GM21825 (cell line): ENCODE measurements at regions not wholly inside any gene's neighbourhood (a gene's known extent, or its start where the extent isn't known, plus 50 kb on each side); places are given as distances from the start of the nearest gene placed in this dataset.
"Not testable (repeated sequence)": the region's sequence is repeated elsewhere in the genome, so short reads cannot be mapped to it uniquely, and the experiment has no call there.

Source experiments
- ATAC-seq: cut with Tn5 transposase; IDR thresholded peaks from one replicate; pipeline ENCODE4 v1.9.1; 2021; ENCODE audit warnings: mild to moderate bottlenecking, moderate library complexity; ENCODE audit not compliant: unreplicated experiment

DNA sequence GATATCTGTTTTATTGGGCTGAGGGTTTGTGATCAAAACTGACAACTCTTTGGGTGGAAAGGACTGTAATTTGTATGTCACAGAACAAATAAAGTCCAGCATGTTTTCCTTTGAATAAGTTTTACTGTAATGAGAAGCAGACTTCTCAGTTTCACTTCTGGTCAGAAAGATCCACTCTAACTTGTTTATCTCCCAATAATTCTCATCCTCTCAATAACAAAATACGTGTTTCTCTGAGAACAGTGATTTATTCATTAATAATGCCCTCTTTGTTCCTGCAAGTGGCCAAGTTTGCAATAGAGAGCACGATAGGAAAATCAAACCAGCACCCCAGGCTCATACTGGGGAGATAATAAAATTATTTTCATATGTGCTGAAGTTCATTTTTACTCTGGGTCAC lies 190.6 kb downstream of the CNTN3 start:
- no peak for ATAC-seq

DNA sequence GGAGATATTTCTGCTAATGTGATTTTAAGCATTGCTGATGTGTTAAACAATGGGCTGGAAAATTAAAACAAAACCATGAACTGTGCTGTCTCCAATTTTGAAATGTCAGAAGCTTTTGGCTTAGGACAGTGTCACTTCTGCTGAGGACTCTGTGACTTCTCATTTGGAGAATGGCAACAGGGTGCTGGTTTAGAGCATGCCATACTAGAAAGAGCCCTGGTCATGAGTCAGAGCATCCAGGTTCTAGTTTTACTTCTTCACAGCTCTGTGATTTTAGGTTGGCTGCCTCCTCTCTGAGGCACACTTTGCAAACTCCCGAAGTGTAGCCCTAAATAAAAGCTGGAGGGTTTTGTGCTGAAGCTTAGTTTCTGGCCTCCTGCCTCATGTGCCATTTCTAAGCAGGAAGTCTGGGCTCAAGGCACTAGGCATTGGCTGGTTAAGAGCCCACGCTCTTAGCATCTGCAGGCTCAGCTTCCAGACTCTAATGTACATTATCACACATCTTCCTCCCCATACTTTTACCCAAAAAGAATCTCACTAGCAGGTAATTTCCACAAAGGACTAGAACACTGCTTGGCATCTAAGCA lies 193.8 kb downstream of the CNTN3 start:
- ATAC-seq, result no peak

DNA sequence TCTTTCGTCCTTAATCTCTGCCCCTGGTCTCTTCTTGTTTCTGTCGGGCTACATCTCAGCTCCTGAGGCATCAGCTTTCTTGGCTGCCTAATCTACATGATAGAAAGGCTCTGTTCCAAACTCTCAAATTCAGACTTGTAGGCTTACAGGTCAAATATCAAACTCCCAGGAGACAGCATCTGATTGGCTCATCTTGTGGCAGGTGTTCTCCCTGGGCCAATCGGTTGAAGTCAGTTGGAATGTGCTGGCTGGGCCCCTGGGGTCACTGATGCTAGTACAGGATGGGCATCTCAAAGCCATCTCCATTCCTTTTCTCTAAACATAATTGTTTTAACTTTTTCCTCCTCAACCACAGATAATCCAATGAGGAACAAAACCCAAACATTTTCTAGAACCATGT lies 198.7 kb downstream of the CNTN3 start:
- no peak for ATAC-seq

DNA sequence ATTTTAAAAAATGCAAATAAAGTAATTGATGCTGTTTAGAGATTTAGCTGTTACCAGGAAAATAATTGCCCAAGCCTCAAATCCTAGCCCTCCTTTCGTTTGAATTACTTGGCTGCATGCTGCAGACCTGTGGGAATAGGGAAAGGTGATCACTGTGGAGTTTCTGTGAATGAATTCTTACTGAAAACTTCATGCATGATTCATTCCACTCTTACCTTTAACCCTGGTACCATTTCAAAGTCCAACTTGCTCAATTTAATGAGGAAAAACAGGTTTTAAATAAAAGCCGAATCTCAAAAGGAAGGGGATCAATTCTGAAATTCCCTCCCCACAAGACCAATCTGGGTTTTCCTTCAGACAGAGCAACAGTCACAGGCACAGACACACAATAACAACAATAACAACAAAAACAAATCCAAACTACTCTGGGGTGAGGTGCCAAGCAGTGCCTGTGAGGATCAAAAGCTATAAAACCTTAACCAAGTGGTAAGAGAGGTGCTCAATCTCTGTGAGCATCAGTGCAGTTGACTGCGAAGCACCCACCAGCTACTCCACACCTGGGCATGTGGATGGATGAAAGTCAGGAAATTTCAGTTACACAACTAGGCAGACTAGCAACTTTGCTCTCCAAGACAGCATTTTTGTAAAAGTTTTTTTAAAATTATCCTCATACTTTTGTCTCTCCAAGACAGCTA lies 200.8 kb downstream of the CNTN3 start:
- no peak for ATAC-seq

DNA sequence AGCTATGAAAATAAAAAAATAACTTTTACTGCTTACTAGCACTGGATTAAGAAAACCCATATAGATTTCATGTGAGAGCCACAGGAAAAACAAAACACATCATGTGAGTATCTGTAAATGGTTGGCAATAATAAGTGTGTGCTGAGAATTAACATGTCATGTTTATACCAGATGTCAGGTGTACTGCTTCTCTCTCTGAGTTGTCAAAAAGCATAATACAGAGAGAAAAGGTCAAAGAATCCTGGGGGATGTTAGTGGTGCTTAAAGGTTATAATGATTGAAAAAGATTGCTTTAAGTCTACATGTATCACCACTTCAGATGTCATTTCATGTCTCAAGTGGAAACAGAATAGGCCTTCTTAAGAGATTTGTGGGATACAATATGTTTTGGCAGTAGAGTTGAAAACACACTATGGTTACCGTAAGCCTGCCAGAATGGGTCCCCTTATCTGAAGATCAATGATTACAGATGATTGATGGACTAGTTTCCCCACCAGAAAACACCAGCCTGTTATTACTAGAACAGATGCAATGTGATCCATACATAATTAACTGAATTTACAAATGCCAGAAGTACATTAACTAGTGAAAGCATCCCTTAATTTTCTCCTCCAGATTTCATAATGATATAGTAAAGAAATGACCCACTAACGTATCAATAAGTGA lies 204.1 kb downstream of the CNTN3 start:
- ATAC-seq, result no peak

DNA sequence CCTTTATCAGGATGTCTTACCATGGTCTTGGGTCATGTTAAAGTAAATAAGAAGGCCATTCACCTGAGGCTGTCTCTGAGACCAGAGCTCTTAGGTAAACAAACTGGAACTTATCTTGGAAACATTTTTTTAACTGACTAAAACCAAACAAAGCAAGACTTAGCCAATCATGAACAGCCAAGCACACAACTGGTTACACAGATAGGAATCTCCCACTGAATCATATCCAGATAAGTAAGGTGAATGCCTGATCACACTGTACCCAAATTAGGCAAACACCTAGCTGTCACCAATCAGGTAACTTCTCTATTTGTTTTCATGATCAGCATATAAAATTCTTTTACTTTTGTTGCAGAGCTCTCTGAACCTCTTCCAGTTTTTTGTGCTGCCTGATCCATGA lies 205.4 kb downstream of the CNTN3 start:
- no peak for ATAC-seq

DNA sequence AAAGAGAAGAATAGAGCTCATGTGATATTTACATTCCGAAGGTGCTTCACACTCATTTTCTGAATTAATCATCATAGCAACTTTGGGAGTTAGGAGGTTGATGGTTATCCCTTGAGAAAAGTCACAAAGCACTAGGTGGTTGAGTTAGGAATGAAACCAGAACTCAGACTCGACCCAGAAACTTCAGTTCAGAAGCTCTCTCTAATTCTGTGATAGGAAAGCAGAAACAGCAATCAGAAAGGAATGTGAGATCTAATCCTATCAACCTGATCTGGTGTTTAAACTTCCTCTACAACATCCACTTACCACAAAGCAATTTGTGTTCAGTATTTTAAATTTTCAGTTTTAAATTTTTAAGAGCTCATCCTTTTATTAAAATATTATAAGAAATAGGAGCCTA lies 211.2 kb downstream of the CNTN3 start:
- ATAC-seq, result no peak

DNA sequence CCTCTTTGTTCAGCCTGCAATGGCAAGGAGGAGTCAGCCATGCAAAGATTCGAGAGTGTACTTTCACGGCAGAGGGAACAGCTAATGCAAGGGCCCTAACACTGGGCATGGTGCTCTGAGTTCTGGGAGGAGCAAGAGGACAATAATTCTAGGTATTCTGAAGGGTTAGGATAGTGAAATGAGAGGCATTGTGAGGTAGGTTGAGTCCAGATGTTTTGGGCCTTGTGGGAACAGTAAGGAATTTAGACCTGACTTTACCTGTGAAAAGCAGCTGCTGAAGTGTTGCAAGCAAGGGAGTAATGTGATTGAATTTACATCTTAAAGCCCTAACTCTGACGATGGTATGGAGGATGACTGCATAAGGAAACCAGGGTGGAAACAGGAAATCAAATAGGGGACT lies 211.6 kb downstream of the CNTN3 start:
- ATAC-seq, result no peak

DNA sequence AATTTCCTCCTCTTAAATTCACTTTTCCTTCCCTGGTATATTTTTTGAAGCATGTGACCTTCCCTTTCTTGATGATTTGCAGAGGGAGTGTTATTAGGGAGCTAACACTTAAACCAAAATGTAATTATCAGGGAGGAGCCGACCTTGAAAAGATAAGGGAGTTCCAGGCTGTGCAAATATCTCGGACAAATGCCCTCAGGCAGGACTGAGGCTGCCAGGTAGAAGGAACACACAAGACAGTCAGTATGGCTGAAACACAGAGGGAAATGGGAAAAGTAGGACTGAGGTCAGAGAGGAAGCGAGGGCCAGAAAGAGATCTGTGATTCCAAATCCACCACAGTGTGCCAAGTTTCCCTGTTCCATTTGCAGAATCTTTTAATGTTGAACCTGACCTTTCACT lies 221.0 kb downstream of the CNTN3 start:
- ATAC-seq, result no peak

DNA sequence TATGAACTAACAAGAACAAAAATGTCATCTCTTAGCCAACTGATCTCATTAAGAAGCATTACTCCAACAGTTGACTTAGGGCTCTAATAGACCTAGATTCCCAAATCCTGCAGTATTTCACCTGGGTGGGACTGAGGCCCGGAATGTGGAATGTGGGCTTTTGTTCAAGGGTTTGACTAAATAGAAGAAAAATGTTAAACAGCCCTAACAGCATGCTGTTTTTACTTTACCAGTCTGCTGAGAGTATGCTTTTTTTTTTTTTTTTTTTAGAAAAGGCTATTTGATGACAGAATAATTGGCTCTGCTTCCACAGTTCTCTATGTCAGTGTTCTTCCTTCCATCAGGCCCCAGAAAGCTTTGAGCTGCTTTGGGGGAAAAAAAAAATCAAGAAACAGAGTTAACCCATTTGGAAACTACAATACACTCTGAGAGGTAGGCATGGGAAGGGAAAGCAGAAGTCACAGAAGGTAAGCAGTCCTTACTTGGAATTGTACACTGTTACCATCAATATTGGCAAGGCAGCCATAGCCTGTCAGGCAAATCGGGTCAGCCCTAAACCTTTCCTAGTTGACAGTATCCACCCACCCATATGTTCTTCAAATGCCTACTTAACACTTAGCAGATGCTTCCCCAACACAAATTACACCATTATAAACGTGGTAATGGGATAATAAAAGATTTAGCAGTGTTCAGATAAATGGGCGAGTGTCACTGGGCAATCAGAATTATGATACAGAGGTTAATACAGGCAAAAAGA lies 224.2 kb downstream of the CNTN3 start:
- no peak for ATAC-seq

DNA sequence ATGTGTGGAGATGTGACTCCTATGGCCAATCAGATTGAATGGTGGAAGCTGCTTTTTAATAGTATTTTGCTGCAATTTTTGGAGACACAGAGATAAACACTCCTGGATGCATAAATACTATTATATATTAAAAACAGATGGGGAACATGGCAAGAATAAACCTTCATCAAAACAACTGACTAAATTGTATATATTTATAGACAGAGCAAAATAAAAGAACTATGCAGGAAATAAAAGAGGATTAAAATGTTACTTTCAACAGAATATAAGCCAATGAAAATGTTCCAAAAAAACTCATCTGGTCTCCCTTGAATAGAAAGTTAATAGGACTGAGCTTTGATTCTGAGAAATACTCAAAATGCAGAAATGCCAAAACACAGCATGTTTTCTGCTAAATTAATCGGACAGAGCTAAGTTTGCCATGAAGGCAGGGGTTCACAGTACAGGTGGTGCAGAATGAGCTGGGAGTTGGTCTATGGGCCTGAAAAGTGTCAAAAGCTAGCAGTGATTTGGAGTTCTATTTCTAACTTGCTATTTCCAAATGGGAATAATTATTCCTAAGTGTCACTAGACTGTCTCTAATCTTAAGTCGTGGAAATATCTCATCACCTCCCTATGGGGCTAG lies 227.2 kb downstream of the CNTN3 start:
- ATAC-seq, result no peak

DNA sequence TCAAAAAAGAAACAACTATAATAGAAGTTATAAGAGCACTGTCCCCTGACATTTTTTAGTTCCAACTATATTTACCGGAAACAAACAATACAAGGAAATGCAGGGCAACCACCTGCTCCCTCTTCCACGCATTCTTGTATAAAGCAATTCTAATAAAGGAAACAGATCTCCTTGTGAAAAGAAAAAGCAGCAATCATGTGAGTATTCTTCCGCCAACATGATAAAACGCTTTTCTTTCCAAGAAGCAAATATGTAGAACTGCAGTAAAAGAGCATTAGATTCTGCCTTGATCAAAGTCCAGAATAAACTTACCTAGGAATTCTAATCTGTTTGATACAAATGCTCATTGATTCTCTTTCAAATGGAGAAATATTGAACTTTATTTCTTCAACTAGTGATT lies 230.3 kb downstream of the CNTN3 start:
- no peak for ATAC-seq

DNA sequence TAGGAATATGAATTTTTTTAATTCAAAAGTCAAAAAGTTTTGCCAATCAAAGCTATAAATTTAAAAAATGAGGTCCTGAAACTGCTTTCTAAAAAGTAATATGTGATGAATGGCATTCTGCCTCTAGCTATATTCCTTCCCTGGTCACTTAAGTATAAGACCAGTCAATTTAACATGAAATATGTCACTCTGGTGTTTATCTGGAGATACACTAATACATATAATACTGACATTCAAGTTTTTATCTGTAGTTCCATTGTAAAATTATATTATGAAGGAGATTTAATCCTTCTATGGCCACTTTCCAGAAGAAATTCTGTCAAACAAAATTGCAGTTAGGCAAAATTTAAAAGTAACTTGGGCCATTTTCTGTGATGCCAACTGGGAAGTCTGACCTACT lies 236.8 kb downstream of the CNTN3 start:
- no peak for ATAC-seq

DNA sequence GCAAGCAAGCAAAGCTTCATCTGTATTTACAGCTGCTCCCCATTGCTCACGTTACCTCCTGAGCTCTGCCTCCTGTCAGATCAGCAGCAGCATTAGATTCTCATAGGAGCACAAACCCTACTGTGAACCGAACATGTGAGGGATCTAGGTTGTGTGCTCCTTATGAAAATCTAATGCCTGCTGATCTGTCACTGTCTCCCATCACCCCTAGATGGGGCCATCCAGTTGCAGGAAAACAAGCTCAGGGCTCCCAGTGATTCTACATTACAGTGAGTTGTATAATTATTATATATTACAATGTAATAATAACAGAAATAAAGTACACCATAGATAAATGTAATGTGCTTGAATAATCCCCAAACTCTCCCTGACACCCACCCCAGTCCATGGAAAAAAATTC lies 238.1 kb downstream of the CNTN3 start:
- not testable (repeated sequence) for ATAC-seq

DNA sequence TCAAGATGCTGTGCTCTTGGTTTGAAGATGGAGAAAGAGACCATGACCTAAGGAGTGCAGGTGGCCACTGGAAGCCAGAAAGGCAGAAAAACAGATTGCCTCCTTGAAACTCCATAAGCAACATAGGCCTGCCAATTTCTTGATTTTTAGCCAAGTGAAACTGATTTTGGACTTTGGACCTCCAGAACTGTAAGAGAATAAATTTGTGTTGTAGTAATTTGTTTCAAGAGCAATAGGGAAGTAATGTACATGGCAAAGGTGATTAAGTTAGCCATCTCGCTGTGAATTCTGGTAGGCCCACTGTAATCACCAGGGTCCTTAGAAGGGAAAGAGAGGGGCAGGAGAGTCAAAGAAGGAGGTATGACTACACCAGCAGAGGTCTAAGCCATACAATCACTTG lies 238.8 kb downstream of the CNTN3 start:
- ATAC-seq, result no peak

DNA sequence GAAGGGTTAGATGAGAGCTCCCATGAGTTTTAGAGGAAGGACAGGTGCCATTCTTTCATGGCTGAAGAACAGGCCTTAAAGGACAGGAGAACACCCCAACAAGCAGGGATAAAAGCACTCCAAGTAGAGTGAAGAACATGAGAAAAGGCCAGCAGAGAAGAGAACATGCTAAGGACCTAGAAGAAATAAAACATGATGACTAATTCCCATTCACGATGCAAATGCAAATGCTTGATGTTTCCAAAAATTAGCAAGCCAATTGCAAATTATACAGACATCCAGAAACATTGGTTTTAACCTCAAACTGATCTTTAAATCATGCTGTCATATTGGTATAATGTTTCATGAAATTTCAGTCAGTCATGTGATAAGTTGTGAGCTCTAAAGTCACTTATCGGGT lies 241.7 kb downstream of the CNTN3 start:
- ATAC-seq, result no peak

DNA sequence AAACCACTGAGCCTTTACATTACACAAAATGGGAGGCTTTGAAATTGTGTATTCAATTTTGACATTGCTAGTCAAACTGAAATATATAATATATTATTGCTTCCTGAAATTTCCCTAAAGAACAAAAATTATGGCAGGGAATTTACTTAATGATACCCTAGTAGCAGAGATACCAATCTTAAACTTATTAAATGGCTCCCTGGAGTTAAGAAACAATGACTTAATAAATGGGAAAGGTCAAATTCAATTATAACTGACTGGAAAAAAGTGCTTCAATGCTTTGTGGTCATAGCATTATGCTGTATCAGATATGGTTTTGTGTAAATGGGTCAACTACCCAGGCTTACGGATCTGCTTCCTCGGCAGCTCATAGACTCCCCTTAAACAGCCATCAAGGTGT lies 244.1 kb downstream of the CNTN3 start:
- no peak for ATAC-seq

DNA sequence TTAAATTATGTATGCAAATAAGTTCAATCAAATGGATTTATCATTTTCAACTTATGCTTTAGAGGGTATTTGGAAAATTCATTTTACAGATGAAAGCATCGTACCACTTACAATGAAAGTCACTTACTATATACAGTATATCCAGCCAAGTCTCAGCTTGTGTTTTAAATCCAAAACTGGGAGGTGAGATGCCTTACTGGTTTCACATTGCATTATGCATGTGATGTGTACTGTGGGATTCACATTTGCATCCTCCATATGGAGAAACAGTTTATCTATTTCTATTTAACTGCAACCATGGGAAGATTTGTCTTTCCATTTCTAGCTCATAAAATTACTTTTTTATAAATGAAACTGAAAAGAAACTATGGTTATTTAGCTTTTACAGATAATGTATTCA lies 248.1 kb downstream of the CNTN3 start:
- ATAC-seq, result no peak

DNA sequence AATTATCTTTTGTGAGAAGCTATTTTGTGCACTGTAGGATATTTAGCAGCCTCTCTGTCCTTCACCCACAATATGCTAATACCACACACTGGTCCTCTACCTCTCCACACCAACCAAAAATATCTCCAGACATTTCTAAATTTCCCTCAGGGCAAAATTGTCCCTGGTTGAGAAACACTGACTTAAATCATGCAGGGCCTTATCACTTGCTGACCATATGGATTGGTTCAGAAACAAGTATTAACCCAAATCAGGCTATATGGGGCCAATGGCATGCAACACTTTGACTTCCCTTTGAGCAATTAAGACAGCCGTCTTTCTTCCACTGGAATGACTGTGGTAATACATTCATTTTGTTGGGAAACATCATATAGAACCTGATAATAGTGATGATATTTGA lies 251.1 kb downstream of the CNTN3 start:
- ATAC-seq, result no peak

DNA sequence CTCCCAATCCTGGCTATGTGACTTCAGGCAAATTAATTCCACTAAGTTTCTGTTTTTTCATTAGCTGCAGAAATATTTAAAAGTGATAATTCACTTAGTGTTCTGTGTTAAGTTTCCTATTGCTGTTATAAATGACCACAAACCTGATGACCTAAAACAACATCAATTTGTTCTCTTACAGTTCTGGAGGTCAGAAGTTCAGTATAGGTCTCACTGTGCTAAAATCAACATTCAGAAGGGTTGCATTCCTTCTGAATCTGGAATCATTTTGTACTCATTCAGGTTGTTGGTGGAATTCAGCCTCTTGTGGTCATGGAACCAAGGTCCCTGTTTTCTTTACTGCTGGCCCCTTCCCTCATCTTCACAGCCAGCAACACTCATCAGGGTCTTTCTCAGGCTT lies 254.1 kb downstream of the CNTN3 start:
- ATAC-seq, result no peak

DNA sequence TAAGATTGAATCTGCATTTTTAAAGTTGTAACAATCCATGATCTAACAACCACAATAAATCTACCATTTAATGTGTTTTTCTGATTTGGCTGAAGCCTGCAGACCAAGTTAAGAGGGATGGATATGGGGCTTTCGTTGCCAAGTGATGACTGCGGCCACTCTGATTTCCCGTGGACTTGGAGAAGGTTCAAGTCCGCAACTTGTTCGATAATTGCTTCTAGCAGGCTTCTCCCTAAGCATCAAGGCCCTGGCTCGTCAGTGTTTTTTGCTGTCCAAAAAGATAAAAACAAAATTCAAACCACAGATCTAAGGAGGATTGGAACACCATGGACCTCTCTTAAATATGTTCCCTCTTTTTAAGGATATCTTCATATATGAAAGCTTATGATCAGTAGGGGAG lies 256.6 kb downstream of the CNTN3 start:
- no peak for ATAC-seq
